ENCODE measurements at regions not wholly inside any gene's neighbourhood (a gene's known extent, or its start where the extent isn't known, plus 50 kb on each side); places are given as distances from the start of the nearest gene placed in this dataset.

- H3K9ac ChIP-seq (ENCODE audit: low read length), result no peak overlapping the region
- no peaks in the 10 kb centered on the region for H3K9me2 ChIP-seq (ENCODE audit: low read depth, low read length)
- H3K4me3 ChIP-seq (ENCODE audit: low read depth, low read length, poor library complexity, severe bottlenecking), result no peak overlapping the region
- no peak overlapping the region for H3K4me2 ChIP-seq (ENCODE audit: low read length)
- H3K27me3 ChIP-seq (ENCODE audit: insufficient read depth, low read length), result no peaks in the 10 kb centered on the region
- no peaks in the 10 kb centered on the region for H3K79me2 ChIP-seq (ENCODE audit: insufficient read depth, low read length)
- H3K36me3 ChIP-seq (ENCODE audit: insufficient read depth, low read length), result no peaks in the 10 kb centered on the region
- H3K9me3 ChIP-seq (ENCODE audit: low read length), result no peaks in the 10 kb centered on the region
- H2AFZ ChIP-seq (ENCODE audit: low read length), result no peak overlapping the region
- no peaks in the 10 kb centered on the region for H3F3A ChIP-seq (ENCODE audit: insufficient read depth, low read length)
- TF ChIP-seq CTCF (IDR thresholded peaks at IDR 0.05; ENCODE audit: low read length) (no peak), EZH2 (IDR thresholded peaks at IDR 0.05; ENCODE audit: borderline replicate concordance, low read length) (no peak)
- no peaks in the 10 kb centered on the region for H4K20me1 ChIP-seq (ENCODE audit: insufficient read depth, low read length)
- H3K4me1 ChIP-seq (ENCODE audit: insufficient read depth, low read length, severe bottlenecking), result no peaks in the 10 kb centered on the region
- H3K27ac ChIP-seq (ENCODE audit: low read depth, low read length, poor library complexity, severe bottlenecking), result no peak overlapping the region
Measured at GRCh38 chr1:113252166-113252565, 138.1 kb upstream of the MAGI3 start.

- Histone ChIP-seq H3K9me2 (ENCODE audit: low read depth, low read length) (no peaks in the 10 kb centered on the region), H3F3A (ENCODE audit: insufficient read depth, low read length) (no peaks in the 10 kb centered on the region), H3K27ac (ENCODE audit: low read depth, low read length, poor library complexity, severe bottlenecking) (no peak overlapping the region), H3K36me3 (ENCODE audit: insufficient read depth, low read length) (no peaks in the 10 kb centered on the region), H3K27me3 (ENCODE audit: insufficient read depth, low read length) (no peaks in the 10 kb centered on the region), H3K79me2 (ENCODE audit: insufficient read depth, low read length) (no peaks in the 10 kb centered on the region), H4K20me1 (ENCODE audit: insufficient read depth, low read length) (no peaks in the 10 kb centered on the region), H2AFZ (ENCODE audit: low read length) (no peak overlapping the region), H3K9me3 (ENCODE audit: low read length) (no peaks in the 10 kb centered on the region), H3K9ac (ENCODE audit: low read length) (no peak overlapping the region), H3K4me1 (ENCODE audit: insufficient read depth, low read length, severe bottlenecking) (no peaks in the 10 kb centered on the region), H3K4me2 (ENCODE audit: low read length) (no peak overlapping the region), H3K4me3 (ENCODE audit: low read depth, low read length, poor library complexity, severe bottlenecking) (no peak overlapping the region)
- no peak for TF ChIP-seq EZH2 (IDR thresholded peaks at IDR 0.05; ENCODE audit: borderline replicate concordance, low read length)
- TF ChIP-seq CTCF (IDR thresholded peaks at IDR 0.05; ENCODE audit: low read length), result no peak
Measured at GRCh38 chr1:113253187-113253586, 137.1 kb upstream of the MAGI3 start.

- H3K27me3 ChIP-seq (ENCODE audit: insufficient read depth, low read length), result no peaks in the 10 kb centered on the region
- no peak overlapping the region for H3K27ac ChIP-seq (ENCODE audit: low read depth, low read length, poor library complexity, severe bottlenecking)
- H3K4me3 ChIP-seq (ENCODE audit: low read depth, low read length, poor library complexity, severe bottlenecking), result no peak overlapping the region
- H3K36me3 ChIP-seq (ENCODE audit: insufficient read depth, low read length), result no peaks in the 10 kb centered on the region
- H3F3A ChIP-seq (ENCODE audit: insufficient read depth, low read length), result no peaks in the 10 kb centered on the region
- no peaks in the 10 kb centered on the region for H3K4me1 ChIP-seq (ENCODE audit: insufficient read depth, low read length, severe bottlenecking)
- no peaks in the 10 kb centered on the region for H3K9me2 ChIP-seq (ENCODE audit: low read depth, low read length)
- H3K9ac ChIP-seq (ENCODE audit: low read length), result no peak overlapping the region
- no peaks in the 10 kb centered on the region for H4K20me1 ChIP-seq (ENCODE audit: insufficient read depth, low read length)
- H3K9me3 ChIP-seq (ENCODE audit: low read length), result no peaks in the 10 kb centered on the region
- H2AFZ ChIP-seq (ENCODE audit: low read length), result no peak overlapping the region
- H3K4me2 ChIP-seq (ENCODE audit: low read length), result no peak overlapping the region
- TF ChIP-seq EZH2 (IDR thresholded peaks at IDR 0.05; ENCODE audit: borderline replicate concordance, low read length) (no peak), CTCF (IDR thresholded peaks at IDR 0.05; ENCODE audit: low read length) (no peak)
- no peaks in the 10 kb centered on the region for H3K79me2 ChIP-seq (ENCODE audit: insufficient read depth, low read length)
Measured at GRCh38 chr1:113253590-113253989, 136.7 kb upstream of the MAGI3 start.

All from OCI-LY1 (cell line).